ENCODE measurements at regions not wholly inside any gene's neighbourhood (a gene's known extent, or its start where the extent isn't known, plus 50 kb on each side); places are given as distances from the start of the nearest gene placed in this dataset.

DNA sequence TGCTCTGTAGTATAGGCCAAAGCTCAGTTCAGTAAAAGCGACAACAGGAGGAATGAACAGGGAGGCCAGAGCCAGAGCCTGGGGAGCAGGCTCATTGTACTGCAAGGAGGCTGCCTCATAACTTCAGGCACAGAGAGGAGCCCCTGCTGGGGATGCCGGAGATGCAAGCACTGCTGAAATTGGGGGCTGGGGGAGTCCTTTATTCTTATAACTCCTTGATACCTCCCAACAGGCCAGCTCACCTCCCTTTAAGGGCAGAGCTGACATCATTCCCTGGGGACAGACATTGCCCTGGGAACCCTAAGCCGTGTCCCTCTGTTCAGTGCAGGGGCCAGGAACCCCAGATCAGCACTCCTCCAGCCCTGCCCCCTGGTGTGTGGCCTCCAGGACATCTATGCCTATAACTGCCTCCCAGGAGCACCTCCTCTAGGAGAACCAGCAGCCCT is 83.8 kb upstream of the MRPS22 start:
- TF ChIP-seq SIN3A (IDR thresholded peaks at IDR 0.05; ENCODE audit: borderline replicate concordance, insufficient read depth, low read length) (no peak), POLR2AphosphoS5 (IDR thresholded peaks at IDR 0.05; ENCODE audit: low read depth, low read length) (no peak), FOXP2 (optimal IDR thresholded peaks at IDR 0.05; ENCODE audit: borderline replicate concordance, extremely low read depth, extremely low read length, insufficient read depth) (no peak), TAF1 (IDR thresholded peaks at IDR 0.05; ENCODE audit: borderline replicate concordance, insufficient read depth, low read length) (no peak)
- TF ChIP-seq, protein P1, sequence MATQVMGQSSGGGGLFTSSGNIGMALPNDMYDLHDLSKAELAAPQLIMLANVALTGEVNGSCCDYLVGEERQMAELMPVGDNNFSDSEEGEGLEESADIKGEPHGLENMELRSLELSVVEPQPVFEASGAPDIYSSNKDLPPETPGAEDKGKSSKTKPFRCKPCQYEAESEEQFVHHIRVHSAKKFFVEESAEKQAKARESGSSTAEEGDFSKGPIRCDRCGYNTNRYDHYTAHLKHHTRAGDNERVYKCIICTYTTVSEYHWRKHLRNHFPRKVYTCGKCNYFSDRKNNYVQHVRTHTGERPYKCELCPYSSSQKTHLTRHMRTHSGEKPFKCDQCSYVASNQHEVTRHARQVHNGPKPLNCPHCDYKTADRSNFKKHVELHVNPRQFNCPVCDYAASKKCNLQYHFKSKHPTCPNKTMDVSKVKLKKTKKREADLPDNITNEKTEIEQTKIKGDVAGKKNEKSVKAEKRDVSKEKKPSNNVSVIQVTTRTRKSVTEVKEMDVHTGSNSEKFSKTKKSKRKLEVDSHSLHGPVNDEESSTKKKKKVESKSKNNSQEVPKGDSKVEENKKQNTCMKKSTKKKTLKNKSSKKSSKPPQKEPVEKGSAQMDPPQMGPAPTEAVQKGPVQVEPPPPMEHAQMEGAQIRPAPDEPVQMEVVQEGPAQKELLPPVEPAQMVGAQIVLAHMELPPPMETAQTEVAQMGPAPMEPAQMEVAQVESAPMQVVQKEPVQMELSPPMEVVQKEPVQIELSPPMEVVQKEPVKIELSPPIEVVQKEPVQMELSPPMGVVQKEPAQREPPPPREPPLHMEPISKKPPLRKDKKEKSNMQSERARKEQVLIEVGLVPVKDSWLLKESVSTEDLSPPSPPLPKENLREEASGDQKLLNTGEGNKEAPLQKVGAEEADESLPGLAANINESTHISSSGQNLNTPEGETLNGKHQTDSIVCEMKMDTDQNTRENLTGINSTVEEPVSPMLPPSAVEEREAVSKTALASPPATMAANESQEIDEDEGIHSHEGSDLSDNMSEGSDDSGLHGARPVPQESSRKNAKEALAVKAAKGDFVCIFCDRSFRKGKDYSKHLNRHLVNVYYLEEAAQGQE (IDR thresholded peaks at IDR 0.05; ENCODE audit: insufficient read depth in 1 of 2, low read depth in 2 of 2, low read length in 2 of 2) = no peak
